ENCODE measurements at regions not wholly inside any gene's neighbourhood (a gene's known extent, or its start where the extent isn't known, plus 50 kb on each side); places are given as distances from the start of the nearest gene placed in this dataset.

- Histone ChIP-seq H3K9me3 (ENCODE audit: control insufficient read depth, low read depth, low read length) (peaks cover 3% of the 10 kb centered on the region), H3K4me3 (ENCODE audit: control insufficient read depth in 2 of 3, extremely low read depth in 1 of 3, insufficient read depth in 2 of 3, low read depth in 1 of 3, low read length in 3 of 3) (no peak overlapping the region), H2AFZ (ENCODE audit: control insufficient read depth, low read length) (no peak overlapping the region), H3K9ac (ENCODE audit: control insufficient read depth, extremely low read depth, insufficient read depth, low read length) (no peak overlapping the region), H3K27ac (ENCODE audit: control insufficient read depth, insufficient read depth, low read length) (no peak overlapping the region), H3K27me3 (ENCODE audit: control insufficient read depth, extremely low read depth, insufficient read depth, low read length) (no peaks in the 10 kb centered on the region), H4K20me1 (ENCODE audit: control insufficient read depth, extremely low read depth, insufficient read depth, low read length) (no peaks in the 10 kb centered on the region), H3K9me1 (ENCODE audit: control insufficient read depth, extremely low read depth, insufficient read depth, low read length) (no peaks in the 10 kb centered on the region), H3K4me1 (ENCODE audit: control insufficient read depth, extremely low read depth, insufficient read depth, low read length) (peaks cover 16% of the 10 kb centered on the region), H3K4me2 (ENCODE audit: control insufficient read depth, extremely low read depth, insufficient read depth, low read depth, low read length) (no peak overlapping the region), H3K79me2 (ENCODE audit: control insufficient read depth, insufficient read depth, low read length) (no peaks in the 10 kb centered on the region), H3K36me3 (ENCODE audit: control insufficient read depth in 2 of 2, extremely low read depth in 1 of 2, insufficient read depth in 2 of 2, low read length in 2 of 2) (no peaks in the 10 kb centered on the region)
- FAIRE-seq (no peak), DNase-seq (ENCODE audit: low read depth, low spot score) (no peak)
- dilution Hi-C loops (cut with MboI; ENCODE audit: extremely low pct_ligation_motif_present, low sequenced_read_pairs) = no loop called here
- TF ChIP-seq CTCF (optimal IDR thresholded peaks at IDR 0.05 in 1 of 3, IDR thresholded peaks at IDR 0.05 in 1 of 3, conservative IDR thresholded peaks at IDR 0.05 in 1 of 3; ENCODE audit: extremely low read depth in 1 of 3, insufficient read depth in 2 of 3, low read length in 3 of 3) (no peak), EZH2 (IDR thresholded peaks at IDR 0.05; ENCODE audit: low read length) (no peak)
Measured at GRCh38 chr10:58019863-58020537, 247.7 kb downstream of the IPMK start.

DNA sequence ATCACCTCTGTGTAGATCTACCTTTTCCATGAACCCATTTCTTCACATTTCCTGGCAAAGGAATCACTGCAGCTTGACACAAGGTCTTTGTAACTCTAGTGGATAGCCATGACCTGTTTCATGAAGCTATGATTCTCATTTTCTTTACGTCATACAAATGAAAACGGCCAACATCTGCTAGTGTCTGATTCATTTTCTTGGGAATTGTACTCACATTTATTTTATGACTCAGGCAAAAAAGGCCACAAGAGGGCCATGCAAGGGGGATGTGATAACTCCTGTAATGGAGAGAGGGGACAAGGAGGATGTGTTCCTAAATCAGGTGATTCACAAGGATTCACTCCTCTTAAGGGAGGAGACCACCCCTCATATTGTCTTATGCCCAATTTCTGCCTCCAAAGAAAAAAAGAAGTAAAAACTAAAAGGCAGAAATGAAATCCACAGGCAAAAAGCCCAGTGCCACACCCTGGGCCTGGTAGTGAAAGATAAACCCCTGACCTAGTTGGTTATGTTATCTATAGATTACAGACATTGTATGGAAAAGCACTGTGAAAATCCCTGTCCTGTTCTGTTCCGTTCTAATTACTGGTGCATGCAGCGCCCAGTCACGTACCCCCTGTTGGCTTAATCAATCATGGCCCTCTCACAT is 249.9 kb downstream of the IPMK start:
- Histone ChIP-seq H3K4me1 (ENCODE audit: control insufficient read depth, extremely low read depth, insufficient read depth, low read length) (no peaks in the 10 kb centered on the region), H3K4me3 (ENCODE audit: control insufficient read depth in 2 of 3, extremely low read depth in 1 of 3, insufficient read depth in 2 of 3, low read depth in 1 of 3, low read length in 3 of 3) (no peak overlapping the region), H3K27ac (ENCODE audit: control insufficient read depth, insufficient read depth, low read length) (no peak overlapping the region), H3K9me3 (ENCODE audit: control insufficient read depth, low read depth, low read length) (peaks cover 3% of the 10 kb centered on the region), H3K9me1 (ENCODE audit: control insufficient read depth, extremely low read depth, insufficient read depth, low read length) (no peaks in the 10 kb centered on the region), H3K27me3 (ENCODE audit: control insufficient read depth, extremely low read depth, insufficient read depth, low read length) (no peaks in the 10 kb centered on the region), H4K20me1 (ENCODE audit: control insufficient read depth, extremely low read depth, insufficient read depth, low read length) (no peaks in the 10 kb centered on the region), H2AFZ (ENCODE audit: control insufficient read depth, low read length) (no peak overlapping the region), H3K36me3 (ENCODE audit: control insufficient read depth in 2 of 2, extremely low read depth in 1 of 2, insufficient read depth in 2 of 2, low read length in 2 of 2) (no peaks in the 10 kb centered on the region), H3K9ac (ENCODE audit: control insufficient read depth, extremely low read depth, insufficient read depth, low read length) (no peak overlapping the region), H3K4me2 (ENCODE audit: control insufficient read depth, extremely low read depth, insufficient read depth, low read depth, low read length) (no peak overlapping the region), H3K79me2 (ENCODE audit: control insufficient read depth, insufficient read depth, low read length) (no peaks in the 10 kb centered on the region)
- no peak for FAIRE-seq
- no peak for TF ChIP-seq EZH2 (IDR thresholded peaks at IDR 0.05; ENCODE audit: low read length)
- TF ChIP-seq CTCF (optimal IDR thresholded peaks at IDR 0.05 in 1 of 3, IDR thresholded peaks at IDR 0.05 in 1 of 3, conservative IDR thresholded peaks at IDR 0.05 in 1 of 3; ENCODE audit: extremely low read depth in 1 of 3, insufficient read depth in 2 of 3, low read length in 3 of 3) = no peak
- no peak for DNase-seq (ENCODE audit: low read depth, low spot score)
- dilution Hi-C loops (cut with MboI; ENCODE audit: extremely low pct_ligation_motif_present, low sequenced_read_pairs) = no loop called here

All from keratinocyte (primary cell).